ENCODE measurements at regions not wholly inside any gene's neighbourhood (a gene's known extent, or its start where the extent isn't known, plus 50 kb on each side); places are given as distances from the start of the nearest gene placed in this dataset.

DNA sequence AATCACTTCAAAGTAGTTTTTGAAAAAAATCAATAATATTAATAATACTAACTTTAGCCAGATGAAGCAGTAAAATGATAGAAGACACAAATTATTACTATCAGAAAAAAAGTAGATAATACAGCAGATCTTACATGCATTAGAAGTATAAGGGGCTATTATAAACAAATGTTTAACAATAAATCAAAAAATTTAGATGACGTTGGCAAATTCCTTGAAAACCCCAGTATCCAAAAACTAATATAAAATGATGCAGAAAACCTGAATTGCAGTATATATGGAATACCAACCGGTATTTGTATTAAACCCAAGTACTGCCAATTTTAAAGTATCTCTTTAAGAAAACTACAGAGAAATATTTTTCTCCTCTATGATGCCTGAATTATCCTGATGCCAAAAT lies 573.3 kb upstream of the CTNND2 start:
- TF ChIP-seq, protein P1, sequence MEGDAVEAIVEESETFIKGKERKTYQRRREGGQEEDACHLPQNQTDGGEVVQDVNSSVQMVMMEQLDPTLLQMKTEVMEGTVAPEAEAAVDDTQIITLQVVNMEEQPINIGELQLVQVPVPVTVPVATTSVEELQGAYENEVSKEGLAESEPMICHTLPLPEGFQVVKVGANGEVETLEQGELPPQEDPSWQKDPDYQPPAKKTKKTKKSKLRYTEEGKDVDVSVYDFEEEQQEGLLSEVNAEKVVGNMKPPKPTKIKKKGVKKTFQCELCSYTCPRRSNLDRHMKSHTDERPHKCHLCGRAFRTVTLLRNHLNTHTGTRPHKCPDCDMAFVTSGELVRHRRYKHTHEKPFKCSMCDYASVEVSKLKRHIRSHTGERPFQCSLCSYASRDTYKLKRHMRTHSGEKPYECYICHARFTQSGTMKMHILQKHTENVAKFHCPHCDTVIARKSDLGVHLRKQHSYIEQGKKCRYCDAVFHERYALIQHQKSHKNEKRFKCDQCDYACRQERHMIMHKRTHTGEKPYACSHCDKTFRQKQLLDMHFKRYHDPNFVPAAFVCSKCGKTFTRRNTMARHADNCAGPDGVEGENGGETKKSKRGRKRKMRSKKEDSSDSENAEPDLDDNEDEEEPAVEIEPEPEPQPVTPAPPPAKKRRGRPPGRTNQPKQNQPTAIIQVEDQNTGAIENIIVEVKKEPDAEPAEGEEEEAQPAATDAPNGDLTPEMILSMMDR (IDR thresholded peaks at IDR 0.05): no peak
- TF ChIP-seq POLR2AphosphoS5 (IDR thresholded peaks at IDR 0.05): no peak

Data from upper lobe of left lung (tissue), 4 donors.